Thyroid gland (tissue), 4 donors: ENCODE measurements at regions not wholly inside any gene's neighbourhood (a gene's known extent, or its start where the extent isn't known, plus 50 kb on each side); places are given as distances from the start of the nearest gene placed in this dataset.

Source experiments
- DNase-seq, 2 donors: peaks; one replicate each; pipeline ENCODE4 v3.0.0-alpha.2; 2019
- H3K27ac ChIP-seq, 3 donors: fragments of 200-600 bp; sonication (generic); 1 replicate in 2 of 3; 2 replicates in 1 of 3; pipeline ENCODE4 v1.5.1; 2016 to 2019; ENCODE audit warnings: mild to moderate bottlenecking in 1 of 3, moderate library complexity in 1 of 3
- H3K27me3 ChIP-seq: fragments of 200-600 bp; sonication (generic); one replicate; pipeline ENCODE4 v1.5.1; 2019
- H3K36me3 ChIP-seq, 2 donors: fragments of 200-600 bp; sonication (generic); one replicate each; pipeline ENCODE4 v1.5.1; 2016 to 2019
- H3K4me1 ChIP-seq, 2 donors: fragments of 200-600 bp; sonication (generic); one replicate each; pipeline ENCODE4 v1.5.1; 2017 to 2019
- H3K4me3 ChIP-seq, 3 donors: fragments of 200-600 bp; sonication (generic); replicated peaks in 1 of 3; 1 replicate in 2 of 3; 2 replicates in 1 of 3; pipeline ENCODE4 v1.5.1; 2016; ENCODE audit warnings: mild to moderate bottlenecking in 1 of 3
- H3K9me3 ChIP-seq: fragments of 200-600 bp; sonication (generic); one replicate; pipeline ENCODE4 v1.5.1; 2017
- POLR2A ChIP-seq, 2 donors: fragments of 450-650 bp; IDR thresholded peaks; one replicate each; pipeline ENCODE4 v1.6.1; 2017; ENCODE audit warnings: antibody characterized with exemption in 2 of 2, mild to moderate bottlenecking in 2 of 2, moderate library complexity in 1 of 2
- WGBS, 2 donors: methylation state at CpG; one replicate each; pipeline ENCODE4 v1.1.5; 2017; 5-methylcytosine and 5-hydroxymethylcytosine counted together
- intact Hi-C: fragments of 100-400 bp; cut with DNase I; formaldehyde crosslinking; loops from one replicate; pipeline ENCODE4 v1.15.1; 2023
- TF ChIP-seq, protein P1 (sequence below), 6 experiments: fragments of 200-600 bp in 3 of 6; fragments of 450-650 bp in 3 of 6; sonication (generic) in 3 of 6; IDR thresholded peaks; one replicate each; pipeline ENCODE4 v1.5.1; 2016 to 2019; ENCODE audit warnings: antibody characterized with exemption in 6 of 6, mild to moderate bottlenecking in 2 of 6, inconsistent platforms in 1 of 6, moderate library complexity in 1 of 6

DNA sequence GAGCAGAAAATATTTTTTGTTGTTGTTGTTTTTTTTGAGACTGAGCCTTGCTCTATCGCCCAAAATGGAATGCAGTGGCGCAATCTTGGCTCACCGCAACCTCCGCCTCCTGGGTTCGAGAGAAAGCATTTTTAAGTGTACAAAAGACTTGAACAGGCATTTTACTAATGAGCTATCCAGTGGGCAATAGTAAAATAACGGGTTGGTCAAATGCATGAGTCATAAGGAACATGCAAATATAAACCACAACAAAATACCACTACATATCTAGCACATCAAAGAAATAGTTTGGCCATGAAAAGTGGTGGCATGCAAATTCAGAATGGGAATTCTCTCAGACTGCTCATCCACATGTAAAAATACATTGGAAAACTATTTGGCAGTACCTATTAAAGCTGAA lies 71.7 kb upstream of the TMEM106B start:
- TF ChIP-seq, protein P1, sequence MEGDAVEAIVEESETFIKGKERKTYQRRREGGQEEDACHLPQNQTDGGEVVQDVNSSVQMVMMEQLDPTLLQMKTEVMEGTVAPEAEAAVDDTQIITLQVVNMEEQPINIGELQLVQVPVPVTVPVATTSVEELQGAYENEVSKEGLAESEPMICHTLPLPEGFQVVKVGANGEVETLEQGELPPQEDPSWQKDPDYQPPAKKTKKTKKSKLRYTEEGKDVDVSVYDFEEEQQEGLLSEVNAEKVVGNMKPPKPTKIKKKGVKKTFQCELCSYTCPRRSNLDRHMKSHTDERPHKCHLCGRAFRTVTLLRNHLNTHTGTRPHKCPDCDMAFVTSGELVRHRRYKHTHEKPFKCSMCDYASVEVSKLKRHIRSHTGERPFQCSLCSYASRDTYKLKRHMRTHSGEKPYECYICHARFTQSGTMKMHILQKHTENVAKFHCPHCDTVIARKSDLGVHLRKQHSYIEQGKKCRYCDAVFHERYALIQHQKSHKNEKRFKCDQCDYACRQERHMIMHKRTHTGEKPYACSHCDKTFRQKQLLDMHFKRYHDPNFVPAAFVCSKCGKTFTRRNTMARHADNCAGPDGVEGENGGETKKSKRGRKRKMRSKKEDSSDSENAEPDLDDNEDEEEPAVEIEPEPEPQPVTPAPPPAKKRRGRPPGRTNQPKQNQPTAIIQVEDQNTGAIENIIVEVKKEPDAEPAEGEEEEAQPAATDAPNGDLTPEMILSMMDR (IDR thresholded peaks at IDR 0.05), result no peak
- no peak for TF ChIP-seq POLR2A (IDR thresholded peaks at IDR 0.05)
- Histone ChIP-seq H3K4me1 (no peaks in the 10 kb centered on the region), H3K4me3 (no peak overlapping the region), H3K27ac (no peak overlapping the region), H3K9me3 (no peaks in the 10 kb centered on the region), H3K27me3 (no peaks in the 10 kb centered on the region), H3K36me3 (no peaks in the 10 kb centered on the region)
- intact Hi-C loops, result no loop called here
- WGBS, 2 donors, result 87 to 92% methylated on average over 6 of the region's 6 CpGs
- DNase-seq, result no peak

DNA sequence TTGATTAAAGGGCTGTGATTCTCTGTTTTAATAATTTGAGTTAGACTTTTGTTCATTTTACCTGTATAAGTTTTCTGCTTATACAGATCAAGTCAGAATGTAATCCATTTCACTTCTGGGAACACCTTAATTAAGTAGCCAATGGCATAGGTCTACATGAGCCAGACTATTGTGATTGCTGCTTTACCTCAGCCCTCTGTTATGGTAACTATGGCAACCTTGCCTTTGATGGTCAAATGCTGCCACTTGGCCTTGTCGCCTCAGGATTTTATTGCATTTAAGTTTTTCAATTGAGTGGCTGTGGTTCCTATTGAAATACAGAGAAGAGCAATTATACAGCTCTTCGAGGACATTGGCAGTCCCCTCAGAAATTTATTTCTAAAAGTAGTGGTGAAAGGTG lies 64.3 kb upstream of the TMEM106B start:
- no peaks in the 10 kb centered on the region for H3K27me3 ChIP-seq
- intact Hi-C loops, result no loop called here
- H3K4me3 ChIP-seq, result no peak overlapping the region
- no peaks in the 10 kb centered on the region for H3K9me3 ChIP-seq
- no peaks in the 10 kb centered on the region for H3K4me1 ChIP-seq
- 60 to 65% methylated on average over 2 of the region's 2 CpGs for WGBS, 2 donors
- H3K27ac ChIP-seq, result no peak overlapping the region
- TF ChIP-seq POLR2A (IDR thresholded peaks at IDR 0.05), result no peak
- TF ChIP-seq, protein P1 (IDR thresholded peaks at IDR 0.05), result no peak
- no peaks in the 10 kb centered on the region for H3K36me3 ChIP-seq
- DNase-seq, result no peak

GRCh38 chr7:12152196-12152918 lies 58.7 kb upstream of the TMEM106B start:
- H3K4me1 ChIP-seq, result no peaks in the 10 kb centered on the region
- 79 to 80% methylated on average over 5 of the region's 5 CpGs for WGBS, 2 donors
- intact Hi-C loops, result no loop called here
- H3K9me3 ChIP-seq, result no peaks in the 10 kb centered on the region
- no peaks in the 10 kb centered on the region for H3K27me3 ChIP-seq
- H3K4me3 ChIP-seq, result no peak overlapping the region
- H3K27ac ChIP-seq, result no peak overlapping the region
- H3K36me3 ChIP-seq, result no peaks in the 10 kb centered on the region
- TF ChIP-seq, protein P1 (IDR thresholded peaks at IDR 0.05), result no peak
- TF ChIP-seq POLR2A (IDR thresholded peaks at IDR 0.05), result no peak
- no peak for DNase-seq

DNA sequence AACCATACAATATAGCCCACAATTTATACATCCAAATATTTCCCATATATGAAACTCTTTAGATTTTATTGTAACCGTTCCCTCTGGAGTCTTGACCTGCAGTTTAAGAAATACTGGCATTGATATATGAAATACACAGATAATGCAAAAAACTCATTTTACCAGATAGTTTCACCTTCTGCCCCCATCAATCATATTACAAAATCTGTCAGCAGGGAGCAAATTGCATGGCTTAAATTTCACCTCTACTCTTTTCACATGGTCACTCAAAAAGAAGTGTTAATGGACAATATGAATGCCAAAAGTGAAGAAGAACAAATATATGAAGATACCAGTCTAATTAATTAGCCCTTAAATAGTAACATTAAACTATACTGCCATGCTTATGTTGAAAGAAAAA lies 57.0 kb upstream of the TMEM106B start:
- Histone ChIP-seq H3K36me3 (no peaks in the 10 kb centered on the region), H3K27ac (no peak overlapping the region), H3K4me3 (no peak overlapping the region), H3K9me3 (no peaks in the 10 kb centered on the region), H3K4me1 (no peaks in the 10 kb centered on the region), H3K27me3 (no peaks in the 10 kb centered on the region)
- intact Hi-C loops, result no loop called here
- TF ChIP-seq POLR2A (IDR thresholded peaks at IDR 0.05), result no peak
- TF ChIP-seq, protein P1 (IDR thresholded peaks at IDR 0.05), result no peak
- 67 to 84% methylated on average over 1 of the region's 1 CpG for WGBS, 2 donors
- DNase-seq, result no peak

DNA sequence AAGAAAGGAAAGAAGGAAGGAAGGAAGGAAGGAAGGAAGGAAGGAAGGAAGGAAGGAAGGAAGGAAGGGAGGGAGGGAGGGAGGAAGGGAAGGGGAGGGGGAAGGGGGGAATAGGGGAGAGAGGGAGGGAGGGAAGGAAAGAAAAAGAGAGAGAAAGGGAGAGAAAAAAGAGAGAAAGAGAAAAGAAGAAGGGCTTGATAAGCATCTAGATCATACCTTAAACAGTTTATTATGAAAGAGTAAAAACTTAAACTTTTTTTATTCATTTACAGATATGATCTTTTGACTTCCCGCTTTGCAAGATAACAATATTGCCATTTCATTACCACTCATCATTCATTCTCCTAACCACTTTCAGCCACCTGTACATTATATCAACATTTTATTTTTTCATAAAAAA lies 53.6 kb upstream of the TMEM106B start:
- no peak overlapping the region for H3K4me3 ChIP-seq
- no peak for TF ChIP-seq POLR2A (IDR thresholded peaks at IDR 0.05)
- TF ChIP-seq, protein P1 (IDR thresholded peaks at IDR 0.05), result no peak
- intact Hi-C loops, result no loop called here
- WGBS, 2 donors, result 39 to 92% methylated on average over 1 of the region's 1 CpG
- H3K36me3 ChIP-seq, result no peaks in the 10 kb centered on the region
- no peak for DNase-seq
- no peaks in the 10 kb centered on the region for H3K4me1 ChIP-seq
- no peaks in the 10 kb centered on the region for H3K9me3 ChIP-seq
- H3K27ac ChIP-seq, result no peak overlapping the region
- no peaks in the 10 kb centered on the region for H3K27me3 ChIP-seq
